ENCODE measurements at regions not wholly inside any gene's neighbourhood (a gene's known extent, or its start where the extent isn't known, plus 50 kb on each side); places are given as distances from the start of the nearest gene placed in this dataset.

GRCh38 chr4:110967936-110968335, 345.1 kb upstream of the PITX2 start:
- no peak for DNase-seq

- peak; percentile 43 for DNase-seq
Measured at GRCh38 chr4:110970642-110971041, 347.8 kb upstream of the PITX2 start.

- no peak for DNase-seq
Measured at GRCh38 chr4:110975338-110975737, 352.5 kb upstream of the PITX2 start.

- no peak for DNase-seq
Measured at GRCh38 chr4:110977554-110977953, 354.7 kb upstream of the PITX2 start.

- DNase-seq, result no peak
Measured at GRCh38 chr4:110978761-110979160, 355.9 kb upstream of the PITX2 start.

- DNase-seq, result peak; percentile 21
Measured at GRCh38 chr4:110982486-110982885, 359.6 kb upstream of the PITX2 start.

GRCh38 chr4:110988722-110989121, 365.8 kb upstream of the PITX2 start:
- DNase-seq, result no peak

GRCh38 chr4:110989125-110989524, 366.2 kb upstream of the PITX2 start:
- no peak for DNase-seq

GRCh38 chr4:110994781-110995180, 371.9 kb upstream of the PITX2 start:
- DNase-seq, result no peak

GRCh38 chr4:110998320-110998719, 375.4 kb upstream of the PITX2 start:
- no peak for DNase-seq

- DNase-seq, result no peak
Measured at GRCh38 chr4:111011458-111011857, 388.6 kb upstream of the PITX2 start.

- no peak for DNase-seq
Measured at GRCh38 chr4:111013846-111014245, 391.0 kb upstream of the PITX2 start.

- no peak for DNase-seq
Measured at GRCh38 chr4:111014537-111014936, 391.7 kb upstream of the PITX2 start.

- DNase-seq, result no peak
Measured at GRCh38 chr4:111016416-111016815, 393.5 kb upstream of the PITX2 start.

GRCh38 chr4:111018216-111018615, 395.3 kb upstream of the PITX2 start:
- DNase-seq, result no peak

GRCh38 chr4:111020476-111020875, 397.6 kb upstream of the PITX2 start:
- DNase-seq, result no peak

- no peak for DNase-seq
Measured at GRCh38 chr4:111020961-111021360, 398.1 kb upstream of the PITX2 start.

- DNase-seq, result no peak
Measured at GRCh38 chr4:111022758-111023157, 399.9 kb upstream of the PITX2 start.

GRCh38 chr4:111027526-111027925, 404.6 kb upstream of the PITX2 start:
- no peak for DNase-seq

GRCh38 chr4:111028795-111029194, 405.9 kb upstream of the PITX2 start:
- no peak for DNase-seq

- DNase-seq, result no peak
Measured at GRCh38 chr4:111031001-111031579, 408.2 kb upstream of the PITX2 start.

- DNase-seq, result no peak
Measured at GRCh38 chr4:111031596-111031995, 408.7 kb upstream of the PITX2 start.

GRCh38 chr4:111037591-111038360, 414.9 kb upstream of the PITX2 start:
- DNase-seq, result no peak

- no peak for DNase-seq
Measured at GRCh38 chr4:111040904-111041303, 418.0 kb upstream of the PITX2 start.

GRCh38 chr4:111043286-111043685, 420.4 kb upstream of the PITX2 start:
- no peak for DNase-seq

Measured in kidney glomerular epithelial cell (primary cell).